Right lobe of liver (tissue), 6 donors: ENCODE measurements at regions not wholly inside any gene's neighbourhood (a gene's known extent, or its start where the extent isn't known, plus 50 kb on each side); places are given as distances from the start of the nearest gene placed in this dataset.

Source experiments
- ATAC-seq, 4 donors: fragments of 200-7000 bp; cut with Tn5 transposase; one replicate each; pipeline ENCODE4 v1.9.1; 2020; ENCODE audit warnings: mild to moderate bottlenecking in 4 of 4, moderate library complexity in 4 of 4
- DNase-seq, 3 donors: peaks; one replicate each; pipeline ENCODE4 v3.0.0-alpha.2; 2020
- H3K27ac ChIP-seq, 3 donors: fragments of 200-600 bp; one replicate each; pipeline ENCODE4 v1.8.0; 2022
- H3K27me3 ChIP-seq, 2 donors: fragments of 200-600 bp; one replicate each; pipeline ENCODE4 v1.8.0; 2022
- H3K36me3 ChIP-seq, 4 donors: fragments of 200-600 bp; sonication (generic) in 1 of 4; one replicate each; pipeline versions ENCODE4 v1.5.1 to v1.8.0; 2017 to 2022; ENCODE audit warnings: control low read depth in 1 of 4
- H3K4me1 ChIP-seq, 4 donors: fragments of 200-600 bp; sonication (generic) in 1 of 4; one replicate each; pipeline versions ENCODE4 v1.5.1 to v1.8.0; 2017 to 2022; ENCODE audit warnings: control low read depth in 1 of 4
- H3K4me3 ChIP-seq, 3 donors: fragments of 200-600 bp; one replicate each; pipeline ENCODE4 v1.8.0; 2022
- H3K9me3 ChIP-seq, 4 donors: fragments of 200-600 bp; sonication (generic) in 1 of 4; one replicate each; pipeline versions ENCODE4 v1.5.1 to v1.8.0; 2017 to 2022; ENCODE audit warnings: control low read depth in 1 of 4
- POLR2A ChIP-seq: fragments of 450-650 bp; IDR thresholded peaks from one replicate; pipeline ENCODE4 v1.6.1; 2017; ENCODE audit warnings: antibody characterized with exemption, mild to moderate bottlenecking
- WGBS: methylation state at CpG from one replicate; pipeline ENCODE4 v1.1.6; 2018; ENCODE audit warnings: low coverage, low lambda C conversion rate; ENCODE audit not compliant: insufficient coverage; ENCODE audit errors: missing lambda C conversion rate; 5-methylcytosine and 5-hydroxymethylcytosine counted together
- intact Hi-C, 2 donors: fragments of 100-400 bp; cut with DNase I; formaldehyde crosslinking; loops; one replicate each; pipeline versions ENCODE4 v1.11.2 to v1.14.1; 2022
- TF ChIP-seq, protein P1 (sequence below), 4 donors: fragments of 200-600 bp in 3 of 4; fragments of 450-650 bp in 1 of 4; IDR thresholded peaks; one replicate each; pipeline versions ENCODE4 v1.5.1 to v1.8.0; 2016 to 2022; ENCODE audit warnings: antibody characterized with exemption in 4 of 4, mild to moderate bottlenecking in 2 of 4
- donor health status: DM: no; HTN: yes; CAD: no.
- donor health status: DM: no; HTN: no; CAD: no.
- donor health status: DM: no; HTN: no; CAD: no.
- donor health status: DM: no; HTN: yes; CAD: no.
- donor health status: DM: no; HTN: yes; CAD: no.

DNA sequence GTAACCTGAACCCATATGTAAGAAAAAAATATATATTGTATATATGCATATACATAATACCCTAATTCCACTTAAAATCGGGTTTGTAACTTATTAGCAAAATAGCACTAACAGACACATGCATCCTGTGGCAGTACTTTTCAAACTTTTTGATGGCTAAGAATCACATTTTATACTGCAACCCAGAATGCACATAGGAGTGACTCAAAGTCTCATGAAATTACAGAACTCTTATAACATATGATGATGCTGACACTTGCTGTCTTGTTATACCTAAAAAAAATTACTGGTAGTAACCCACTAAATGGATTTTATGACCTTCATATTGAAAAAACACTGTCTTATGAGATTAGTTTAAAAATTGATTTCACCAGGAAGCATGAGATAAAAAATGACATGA, 152.4 kb upstream of the FRMD4B start:
- no peak overlapping the region for H3K27ac ChIP-seq
- TF ChIP-seq POLR2A, result no peak
- TF ChIP-seq, protein P1, sequence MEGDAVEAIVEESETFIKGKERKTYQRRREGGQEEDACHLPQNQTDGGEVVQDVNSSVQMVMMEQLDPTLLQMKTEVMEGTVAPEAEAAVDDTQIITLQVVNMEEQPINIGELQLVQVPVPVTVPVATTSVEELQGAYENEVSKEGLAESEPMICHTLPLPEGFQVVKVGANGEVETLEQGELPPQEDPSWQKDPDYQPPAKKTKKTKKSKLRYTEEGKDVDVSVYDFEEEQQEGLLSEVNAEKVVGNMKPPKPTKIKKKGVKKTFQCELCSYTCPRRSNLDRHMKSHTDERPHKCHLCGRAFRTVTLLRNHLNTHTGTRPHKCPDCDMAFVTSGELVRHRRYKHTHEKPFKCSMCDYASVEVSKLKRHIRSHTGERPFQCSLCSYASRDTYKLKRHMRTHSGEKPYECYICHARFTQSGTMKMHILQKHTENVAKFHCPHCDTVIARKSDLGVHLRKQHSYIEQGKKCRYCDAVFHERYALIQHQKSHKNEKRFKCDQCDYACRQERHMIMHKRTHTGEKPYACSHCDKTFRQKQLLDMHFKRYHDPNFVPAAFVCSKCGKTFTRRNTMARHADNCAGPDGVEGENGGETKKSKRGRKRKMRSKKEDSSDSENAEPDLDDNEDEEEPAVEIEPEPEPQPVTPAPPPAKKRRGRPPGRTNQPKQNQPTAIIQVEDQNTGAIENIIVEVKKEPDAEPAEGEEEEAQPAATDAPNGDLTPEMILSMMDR (IDR thresholded peaks at IDR 0.05), result no peak
- no peaks in the 10 kb centered on the region for H3K9me3 ChIP-seq
- ATAC-seq (no peak), DNase-seq (no peak)
- H3K36me3 ChIP-seq, result no peaks in the 10 kb centered on the region
- H3K4me3 ChIP-seq, result no peak overlapping the region
- WGBS, result 59% methylated on average over 1 of the region's 1 CpG
- intact Hi-C loops, result no loop called here
- peaks cover 0 to 7% (median 0%) of the 10 kb centered on the region in 4 donors for H3K4me1 ChIP-seq
- peaks cover 0 to 4% of the 10 kb centered on the region in 2 donors for H3K27me3 ChIP-seq

DNA sequence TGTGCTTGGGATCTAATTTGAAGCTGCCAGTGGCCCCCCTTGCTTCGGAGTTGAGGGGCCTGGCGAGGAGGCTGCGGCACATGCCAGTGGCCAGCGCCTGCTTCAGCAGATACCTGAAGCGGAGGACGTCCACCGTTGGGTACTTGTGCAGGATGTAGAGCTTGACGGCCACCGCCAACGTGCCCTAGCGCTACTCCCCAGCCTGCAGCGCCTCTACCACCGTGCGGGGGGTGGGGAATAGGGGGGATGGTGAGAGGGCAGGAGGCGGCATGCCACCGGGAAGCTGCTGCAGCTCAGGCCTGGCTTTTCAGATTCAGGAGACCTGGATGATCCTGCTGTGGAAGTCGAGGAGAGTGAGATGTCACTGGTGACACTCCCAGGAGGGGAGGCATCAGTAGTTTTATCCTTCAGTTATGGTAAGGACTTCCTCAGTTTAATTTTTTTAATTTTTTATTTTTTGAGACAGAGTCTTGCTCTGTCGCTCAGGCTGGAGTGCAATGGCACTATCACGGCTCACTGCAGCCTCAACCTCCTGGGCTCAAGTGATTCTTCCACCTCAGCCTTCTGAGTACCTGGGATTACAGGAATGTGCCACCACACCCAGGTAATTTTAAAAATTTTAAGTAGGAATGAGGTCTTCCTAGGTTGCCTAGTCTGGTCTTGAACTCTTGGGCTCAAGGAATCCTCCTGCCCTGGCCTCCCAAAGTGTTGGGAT, 150.6 kb upstream of the FRMD4B start:
- Histone ChIP-seq H3K4me3 (no peak overlapping the region), H3K36me3 (no peaks in the 10 kb centered on the region), H3K27ac (no peak overlapping the region), H3K9me3 (no peaks in the 10 kb centered on the region), H3K4me1 (no peaks in the 10 kb centered on the region), H3K27me3 (no peaks in the 10 kb centered on the region)
- 64% methylated on average over 3 of the region's 19 CpGs for WGBS
- no peak for ATAC-seq
- DNase-seq, result no peak
- intact Hi-C loops, result no loop called here
- TF ChIP-seq POLR2A, result no peak
- TF ChIP-seq, protein P1 (IDR thresholded peaks at IDR 0.05), result no peak

DNA sequence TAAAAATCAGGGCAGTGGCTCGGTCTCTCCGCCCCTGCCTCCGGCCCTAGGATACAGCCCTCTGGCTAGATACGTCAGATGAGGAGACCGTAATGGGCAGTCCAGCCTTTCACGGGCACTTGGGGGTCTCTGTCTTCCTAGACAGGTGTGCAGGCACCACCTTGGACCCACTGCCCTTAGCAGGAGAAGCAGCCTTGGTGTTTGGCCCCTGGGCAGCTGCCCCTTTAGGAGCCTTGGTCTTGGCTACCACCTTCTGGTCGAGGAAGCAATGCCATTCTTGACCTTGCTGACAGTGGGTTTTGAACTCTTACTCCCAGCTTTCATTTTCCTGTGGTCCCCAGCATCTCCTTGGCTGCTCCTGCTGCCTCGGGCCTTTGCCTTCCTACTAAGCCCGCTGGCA, 149.7 kb upstream of the FRMD4B start:
- H3K36me3 ChIP-seq, result no peaks in the 10 kb centered on the region
- ATAC-seq (no peak), DNase-seq (no peak)
- intact Hi-C loops, result no loop called here
- no peaks in the 10 kb centered on the region for H3K4me1 ChIP-seq
- 88% methylated on average over 6 of the region's 9 CpGs for WGBS
- TF ChIP-seq POLR2A, result no peak
- TF ChIP-seq, protein P1 (IDR thresholded peaks at IDR 0.05), result no peak
- H3K27ac ChIP-seq, result no peak overlapping the region
- H3K9me3 ChIP-seq, result no peaks in the 10 kb centered on the region
- H3K27me3 ChIP-seq, result no peaks in the 10 kb centered on the region
- no peak overlapping the region for H3K4me3 ChIP-seq

DNA sequence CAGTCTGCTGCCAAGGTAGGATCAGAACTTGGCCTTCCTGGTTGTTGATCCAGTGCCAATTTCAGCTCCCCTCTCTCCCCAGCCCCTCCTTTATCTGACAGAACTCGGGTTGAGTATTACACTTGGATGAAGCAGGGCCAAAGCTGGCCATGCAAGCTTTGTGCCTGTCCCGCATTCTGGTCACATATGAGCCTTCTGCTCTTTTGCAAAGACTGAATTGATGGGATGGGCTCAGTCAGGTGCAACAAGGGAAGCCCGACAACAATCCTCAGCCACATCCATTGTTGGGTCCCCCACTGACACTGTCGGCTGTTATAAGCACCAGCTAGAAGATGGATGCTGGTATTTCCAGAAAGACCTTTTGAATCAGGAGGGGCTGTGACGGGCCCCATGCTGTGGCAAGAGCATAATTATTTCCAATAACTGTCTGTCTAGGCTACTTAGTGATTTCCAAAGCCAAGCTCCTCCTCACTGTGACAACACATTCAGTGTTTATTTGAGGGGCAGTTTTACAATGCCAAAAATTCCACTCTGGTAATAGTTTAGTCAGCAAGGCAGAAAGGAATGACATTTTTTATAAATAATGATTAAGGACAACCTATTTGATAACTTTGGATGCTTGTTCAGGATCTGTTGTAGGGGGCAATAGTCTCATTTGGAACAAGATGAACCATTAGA, 146.8 kb upstream of the FRMD4B start:
- intact Hi-C loops, result no loop called here
- no peak for ATAC-seq
- peaks cover 0 to 3% (median 0%) of the 10 kb centered on the region in 4 donors for H3K4me1 ChIP-seq

More for the DNA sequence above, 146.8 kb upstream of the FRMD4B start:
- Histone ChIP-seq H3K36me3 (no peaks in the 10 kb centered on the region), H3K27me3 (no peaks in the 10 kb centered on the region), H3K9me3 (no peaks in the 10 kb centered on the region), H3K4me3 (no peak overlapping the region), H3K27ac (no peak overlapping the region)
- no peak for TF ChIP-seq POLR2A
- TF ChIP-seq, protein P1 (IDR thresholded peaks at IDR 0.05), result no peak
- DNase-seq, result no peak
- WGBS, result 70% methylated on average over 3 of the region's 5 CpGs
